ENCODE measurements at regions not wholly inside any gene's neighbourhood (a gene's known extent, or its start where the extent isn't known, plus 50 kb on each side); places are given as distances from the start of the nearest gene placed in this dataset.

GRCh38 chr7:67870396-67870795, 873.8 kb downstream of the TYW1 start:
- TF ChIP-seq, protein P1, sequence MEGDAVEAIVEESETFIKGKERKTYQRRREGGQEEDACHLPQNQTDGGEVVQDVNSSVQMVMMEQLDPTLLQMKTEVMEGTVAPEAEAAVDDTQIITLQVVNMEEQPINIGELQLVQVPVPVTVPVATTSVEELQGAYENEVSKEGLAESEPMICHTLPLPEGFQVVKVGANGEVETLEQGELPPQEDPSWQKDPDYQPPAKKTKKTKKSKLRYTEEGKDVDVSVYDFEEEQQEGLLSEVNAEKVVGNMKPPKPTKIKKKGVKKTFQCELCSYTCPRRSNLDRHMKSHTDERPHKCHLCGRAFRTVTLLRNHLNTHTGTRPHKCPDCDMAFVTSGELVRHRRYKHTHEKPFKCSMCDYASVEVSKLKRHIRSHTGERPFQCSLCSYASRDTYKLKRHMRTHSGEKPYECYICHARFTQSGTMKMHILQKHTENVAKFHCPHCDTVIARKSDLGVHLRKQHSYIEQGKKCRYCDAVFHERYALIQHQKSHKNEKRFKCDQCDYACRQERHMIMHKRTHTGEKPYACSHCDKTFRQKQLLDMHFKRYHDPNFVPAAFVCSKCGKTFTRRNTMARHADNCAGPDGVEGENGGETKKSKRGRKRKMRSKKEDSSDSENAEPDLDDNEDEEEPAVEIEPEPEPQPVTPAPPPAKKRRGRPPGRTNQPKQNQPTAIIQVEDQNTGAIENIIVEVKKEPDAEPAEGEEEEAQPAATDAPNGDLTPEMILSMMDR (IDR thresholded peaks at IDR 0.05) = no peak
- Histone ChIP-seq H3K27ac (no peak overlapping the region), H3K27me3 (no peaks in the 10 kb centered on the region), H3K9me3 (no peaks in the 10 kb centered on the region), H3K36me3 (no peaks in the 10 kb centered on the region), H3K4me3 (no peak overlapping the region), H3K4me1 (no peaks in the 10 kb centered on the region)
- DNase-seq (ENCODE audit: low spot score) = no peak

- no peaks in the 10 kb centered on the region for H3K27me3 ChIP-seq
- TF ChIP-seq, protein P1 (IDR thresholded peaks at IDR 0.05) = no peak
Observed at GRCh38 chr7:67875558-67875957, 878.9 kb downstream of the TYW1 start.

GRCh38 chr7:67878808-67879207, 882.2 kb downstream of the TYW1 start:
- Histone ChIP-seq H3K9me3 (no peaks in the 10 kb centered on the region), H3K4me3 (no peak overlapping the region), H3K36me3 (no peaks in the 10 kb centered on the region), H3K4me1 (no peaks in the 10 kb centered on the region), H3K27me3 (no peaks in the 10 kb centered on the region), H3K27ac (no peak overlapping the region)
- TF ChIP-seq, protein P1 (IDR thresholded peaks at IDR 0.05) = no peak
- DNase-seq (ENCODE audit: low spot score) = no peak

More at GRCh38 chr7:67875558-67875957, 878.9 kb downstream of the TYW1 start:
- H3K27ac ChIP-seq = no peak overlapping the region
- no peaks in the 10 kb centered on the region for H3K4me1 ChIP-seq
- no peak overlapping the region for H3K4me3 ChIP-seq
- no peaks in the 10 kb centered on the region for H3K36me3 ChIP-seq
- DNase-seq (ENCODE audit: low spot score) = no peak
- no peaks in the 10 kb centered on the region for H3K9me3 ChIP-seq

DNA sequence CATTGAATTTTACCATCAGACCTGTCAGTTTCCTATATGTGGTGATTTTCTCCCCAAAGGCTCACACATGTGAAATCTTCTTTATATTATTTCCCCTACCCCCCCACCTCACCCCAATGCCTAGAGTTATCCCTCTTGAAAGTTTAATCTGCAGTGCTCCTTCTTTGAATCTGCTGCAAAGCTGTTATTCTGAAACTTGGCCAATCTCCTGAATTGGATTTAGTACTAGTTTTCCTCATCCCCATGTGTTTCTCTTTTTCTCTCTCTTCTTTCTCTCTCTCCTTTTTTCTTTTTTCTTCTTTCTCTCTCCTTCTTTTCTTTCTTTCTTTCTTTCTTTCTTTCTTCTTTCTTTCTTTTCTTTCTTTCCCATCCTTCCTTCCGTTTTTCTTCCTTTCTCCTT, 886.2 kb downstream of the TYW1 start:
- peaks cover 0 to 7% of the 10 kb centered on the region in 2 donors for H3K9me3 ChIP-seq
- no peak overlapping the region for H3K4me3 ChIP-seq
- no peaks in the 10 kb centered on the region for H3K36me3 ChIP-seq
- H3K27me3 ChIP-seq = no peaks in the 10 kb centered on the region
- DNase-seq (ENCODE audit: low spot score) = no peak
- H3K4me1 ChIP-seq = no peaks in the 10 kb centered on the region
- H3K27ac ChIP-seq = no peak overlapping the region
- TF ChIP-seq, protein P1 (IDR thresholded peaks at IDR 0.05) = no peak

- Histone ChIP-seq H3K4me3 (no peak overlapping the region), H3K36me3 (no peaks in the 10 kb centered on the region)
- DNase-seq (ENCODE audit: low spot score) = no peak
Observed at GRCh38 chr7:67890316-67890715, 893.7 kb downstream of the TYW1 start.

DNA sequence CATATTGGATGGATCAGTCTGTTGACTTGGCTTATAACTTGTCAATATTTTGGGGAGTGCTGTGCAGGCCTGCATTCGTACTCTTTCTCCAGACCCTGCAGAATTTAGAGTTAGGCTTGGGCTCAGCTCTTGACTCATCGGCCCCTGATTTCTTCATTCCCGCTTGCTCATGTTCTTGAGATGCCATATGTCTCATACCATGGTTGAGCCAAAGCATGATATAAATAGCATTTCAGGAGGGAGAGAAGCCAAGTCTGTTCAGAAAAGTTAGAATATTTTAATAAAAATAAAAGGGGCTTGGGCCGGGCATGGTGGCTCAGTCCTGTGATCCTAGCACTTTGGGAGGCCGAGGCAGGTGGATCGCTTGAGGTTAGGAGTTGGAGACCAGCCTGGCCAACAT, 898.1 kb downstream of the TYW1 start:
- no peak overlapping the region for H3K4me3 ChIP-seq
- H3K27me3 ChIP-seq = no peaks in the 10 kb centered on the region
- no peak for DNase-seq (ENCODE audit: low spot score)
- no peaks in the 10 kb centered on the region for H3K4me1 ChIP-seq
- no peaks in the 10 kb centered on the region for H3K36me3 ChIP-seq
- no peaks in the 10 kb centered on the region for H3K9me3 ChIP-seq
- no peak overlapping the region for H3K27ac ChIP-seq
- TF ChIP-seq, protein P1 (IDR thresholded peaks at IDR 0.05) = no peak

More at GRCh38 chr7:67890316-67890715, 893.7 kb downstream of the TYW1 start:
- Histone ChIP-seq H3K9me3 (peaks cover 0 to 7% of the 10 kb centered on the region in 2 donors), H3K27ac (no peak overlapping the region), H3K4me1 (no peaks in the 10 kb centered on the region), H3K27me3 (no peaks in the 10 kb centered on the region)
- TF ChIP-seq, protein P1 (IDR thresholded peaks at IDR 0.05) = no peak
